ENCODE measurements at regions not wholly inside any gene's neighbourhood (a gene's known extent, or its start where the extent isn't known, plus 50 kb on each side); places are given as distances from the start of the nearest gene placed in this dataset.

DNA sequence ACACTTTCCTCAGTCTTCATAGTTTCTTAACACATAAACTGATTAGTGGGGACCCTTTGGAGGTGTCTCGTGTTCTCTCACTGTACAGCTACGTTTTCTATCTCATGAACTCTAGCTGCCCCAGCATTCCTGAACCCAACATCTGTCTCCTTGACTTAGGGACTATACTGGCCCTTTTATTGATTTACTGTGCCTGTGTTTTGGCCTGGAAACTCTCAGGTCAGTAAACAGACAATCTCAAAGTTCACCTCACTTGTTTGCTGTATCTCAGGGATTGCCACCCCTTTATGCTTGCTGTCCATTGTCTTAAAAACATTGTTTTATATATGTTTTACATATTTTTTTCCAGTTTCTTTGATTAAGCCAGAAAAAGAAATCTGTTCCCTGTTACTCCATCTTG lies 222.8 kb downstream of the FAM170A start:
- TF ChIP-seq POLR2A (IDR thresholded peaks at IDR 0.05), result no peak
- TF ChIP-seq, protein P1, sequence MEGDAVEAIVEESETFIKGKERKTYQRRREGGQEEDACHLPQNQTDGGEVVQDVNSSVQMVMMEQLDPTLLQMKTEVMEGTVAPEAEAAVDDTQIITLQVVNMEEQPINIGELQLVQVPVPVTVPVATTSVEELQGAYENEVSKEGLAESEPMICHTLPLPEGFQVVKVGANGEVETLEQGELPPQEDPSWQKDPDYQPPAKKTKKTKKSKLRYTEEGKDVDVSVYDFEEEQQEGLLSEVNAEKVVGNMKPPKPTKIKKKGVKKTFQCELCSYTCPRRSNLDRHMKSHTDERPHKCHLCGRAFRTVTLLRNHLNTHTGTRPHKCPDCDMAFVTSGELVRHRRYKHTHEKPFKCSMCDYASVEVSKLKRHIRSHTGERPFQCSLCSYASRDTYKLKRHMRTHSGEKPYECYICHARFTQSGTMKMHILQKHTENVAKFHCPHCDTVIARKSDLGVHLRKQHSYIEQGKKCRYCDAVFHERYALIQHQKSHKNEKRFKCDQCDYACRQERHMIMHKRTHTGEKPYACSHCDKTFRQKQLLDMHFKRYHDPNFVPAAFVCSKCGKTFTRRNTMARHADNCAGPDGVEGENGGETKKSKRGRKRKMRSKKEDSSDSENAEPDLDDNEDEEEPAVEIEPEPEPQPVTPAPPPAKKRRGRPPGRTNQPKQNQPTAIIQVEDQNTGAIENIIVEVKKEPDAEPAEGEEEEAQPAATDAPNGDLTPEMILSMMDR (IDR thresholded peaks at IDR 0.05), result no peak
